Activated CD4-positive, CD25-positive, alpha-beta regulatory T cell treated with anti-CD3 and anti-CD28 coated beads, Interleukin-2, amount 50 U/mL, for 24 hours (primary cell): ENCODE measurements at regions not wholly inside any gene's neighbourhood (a gene's known extent, or its start where the extent isn't known, plus 50 kb on each side); places are given as distances from the start of the nearest gene placed in this dataset.

Source experiments
- ATAC-seq, 2 donors: fragments of 150-1000 bp; cut with Tn5 transposase; one replicate each; pipeline ENCODE4 v1.10.0; 2021; ENCODE audit warnings: mild to moderate bottlenecking in 1 of 2, moderate library complexity in 1 of 2

- no peak for ATAC-seq
Observed at GRCh38 chr11:95344932-95345642, 114.1 kb upstream of the SESN3 start.

GRCh38 chr11:95341221-95341620 is 110.2 kb upstream of the SESN3 start:
- no peak for ATAC-seq

GRCh38 chr11:95339086-95339901 is 108.3 kb upstream of the SESN3 start:
- no peak for ATAC-seq

- no peak for ATAC-seq
Observed at GRCh38 chr11:95338430-95338991, 107.5 kb upstream of the SESN3 start.

- ATAC-seq: peak; percentile 9
Observed at GRCh38 chr11:95337972-95338429, 107.0 kb upstream of the SESN3 start.

GRCh38 chr11:95337175-95337957 is 106.4 kb upstream of the SESN3 start:
- ATAC-seq: peak; percentile 73

GRCh38 chr11:95335989-95336388 is 105.0 kb upstream of the SESN3 start:
- no peak for ATAC-seq

- ATAC-seq: no peak
Observed at GRCh38 chr11:95331161-95331560, 100.2 kb upstream of the SESN3 start.

- no peak for ATAC-seq
Observed at GRCh38 chr11:95330302-95330701, 99.3 kb upstream of the SESN3 start.

- no peak for ATAC-seq
Observed at GRCh38 chr11:95327273-95327948, 96.4 kb upstream of the SESN3 start.

GRCh38 chr11:95325777-95326258 is 94.8 kb upstream of the SESN3 start:
- ATAC-seq: no peak

- no peak for ATAC-seq
Observed at GRCh38 chr11:95324826-95325225, 93.8 kb upstream of the SESN3 start.

GRCh38 chr11:95322539-95322938 is 91.5 kb upstream of the SESN3 start:
- no peak for ATAC-seq

- no peak for ATAC-seq
Observed at GRCh38 chr11:95318498-95318897, 87.5 kb upstream of the SESN3 start.

GRCh38 chr11:95308512-95309035 is 77.6 kb upstream of the SESN3 start:
- ATAC-seq: peak in 1 of 2 donors; percentile 13

- no peak for ATAC-seq
Observed at GRCh38 chr11:95307286-95307685, 76.3 kb upstream of the SESN3 start.

GRCh38 chr11:95306801-95307200 is 75.8 kb upstream of the SESN3 start:
- ATAC-seq: no peak

GRCh38 chr11:95306123-95306522 is 75.1 kb upstream of the SESN3 start:
- no peak for ATAC-seq

- ATAC-seq: no peak
Observed at GRCh38 chr11:95305705-95306104, 74.7 kb upstream of the SESN3 start.

- ATAC-seq: no peak
Observed at GRCh38 chr11:95304777-95305176, 73.8 kb upstream of the SESN3 start.

- ATAC-seq: no peak
Observed at GRCh38 chr11:95302211-95302610, 71.2 kb upstream of the SESN3 start.

- ATAC-seq: no peak
Observed at GRCh38 chr11:95301474-95301873, 70.5 kb upstream of the SESN3 start.
